ENCODE measurements at regions not wholly inside any gene's neighbourhood (a gene's known extent, or its start where the extent isn't known, plus 50 kb on each side); places are given as distances from the start of the nearest gene placed in this dataset.
"Not testable (repeated sequence)": the region's sequence is repeated elsewhere in the genome, so short reads cannot be mapped to it uniquely, and the experiment has no call there.

DNA sequence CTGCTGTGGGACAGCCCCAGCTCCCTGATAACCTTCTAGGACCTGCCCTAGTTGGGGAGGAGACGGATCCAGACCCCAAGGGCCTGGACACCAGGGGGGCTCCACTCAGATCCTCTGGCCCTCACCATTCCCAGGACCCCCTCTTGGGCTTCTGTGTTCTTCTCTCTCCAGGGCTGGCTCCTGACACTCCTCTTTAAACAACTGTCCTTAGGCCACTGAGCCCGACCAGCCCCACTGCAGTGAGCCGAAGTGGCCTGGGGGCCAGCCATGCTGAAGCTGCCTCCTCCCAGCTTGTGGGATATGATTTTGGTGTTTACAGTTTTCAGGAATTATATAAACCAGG, 272.4 kb upstream of the SFSWAP start:
- TF ChIP-seq, protein P1, sequence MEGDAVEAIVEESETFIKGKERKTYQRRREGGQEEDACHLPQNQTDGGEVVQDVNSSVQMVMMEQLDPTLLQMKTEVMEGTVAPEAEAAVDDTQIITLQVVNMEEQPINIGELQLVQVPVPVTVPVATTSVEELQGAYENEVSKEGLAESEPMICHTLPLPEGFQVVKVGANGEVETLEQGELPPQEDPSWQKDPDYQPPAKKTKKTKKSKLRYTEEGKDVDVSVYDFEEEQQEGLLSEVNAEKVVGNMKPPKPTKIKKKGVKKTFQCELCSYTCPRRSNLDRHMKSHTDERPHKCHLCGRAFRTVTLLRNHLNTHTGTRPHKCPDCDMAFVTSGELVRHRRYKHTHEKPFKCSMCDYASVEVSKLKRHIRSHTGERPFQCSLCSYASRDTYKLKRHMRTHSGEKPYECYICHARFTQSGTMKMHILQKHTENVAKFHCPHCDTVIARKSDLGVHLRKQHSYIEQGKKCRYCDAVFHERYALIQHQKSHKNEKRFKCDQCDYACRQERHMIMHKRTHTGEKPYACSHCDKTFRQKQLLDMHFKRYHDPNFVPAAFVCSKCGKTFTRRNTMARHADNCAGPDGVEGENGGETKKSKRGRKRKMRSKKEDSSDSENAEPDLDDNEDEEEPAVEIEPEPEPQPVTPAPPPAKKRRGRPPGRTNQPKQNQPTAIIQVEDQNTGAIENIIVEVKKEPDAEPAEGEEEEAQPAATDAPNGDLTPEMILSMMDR (IDR thresholded peaks at IDR 0.05) = not testable (repeated sequence)
- not testable (repeated sequence) for TF ChIP-seq POLR2A (IDR thresholded peaks at IDR 0.05)

All from lower leg skin (tissue), 3 donors.